Bronchial epithelial cell (primary cell): ENCODE measurements at regions not wholly inside any gene's neighbourhood (a gene's known extent, or its start where the extent isn't known, plus 50 kb on each side); places are given as distances from the start of the nearest gene placed in this dataset.

Experiments used
- DNase-seq: peaks from one replicate; pipeline ENCODE4 v3.0.0-alpha.2; 2010; ENCODE audit warnings: low read depth
- FAIRE-seq: peaks from 2 replicates; lab custom pipeline; 2011; peaks lifted over from hg19 to GRCh38; lab: Jason Lieb, UNC
- H3K27me3 ChIP-seq: 2 replicates; pipeline ENCODE4 v1.5.1; 2011; ENCODE audit warnings: low read length; ENCODE audit not compliant: control insufficient read depth, insufficient read depth
- H3K36me3 ChIP-seq: 2 replicates; pipeline ENCODE4 v1.5.1; 2011; ENCODE audit warnings: low read length; ENCODE audit not compliant: control insufficient read depth, insufficient read depth
- H3K4me3 ChIP-seq: 2 replicates; pipeline ENCODE4 v1.5.1; 2011; ENCODE audit warnings: mild to moderate bottlenecking, low read depth, low read length, control low read depth
- TF ChIP-seq, protein P1 (sequence below): IDR thresholded peaks from 2 replicates; pipeline ENCODE4 v1.5.1; 2011; ENCODE audit warnings: mild to moderate bottlenecking, moderate library complexity, low read length, control low read depth, inconsistent platforms; ENCODE audit not compliant: insufficient read depth, severe bottlenecking

- TF ChIP-seq, protein P1, sequence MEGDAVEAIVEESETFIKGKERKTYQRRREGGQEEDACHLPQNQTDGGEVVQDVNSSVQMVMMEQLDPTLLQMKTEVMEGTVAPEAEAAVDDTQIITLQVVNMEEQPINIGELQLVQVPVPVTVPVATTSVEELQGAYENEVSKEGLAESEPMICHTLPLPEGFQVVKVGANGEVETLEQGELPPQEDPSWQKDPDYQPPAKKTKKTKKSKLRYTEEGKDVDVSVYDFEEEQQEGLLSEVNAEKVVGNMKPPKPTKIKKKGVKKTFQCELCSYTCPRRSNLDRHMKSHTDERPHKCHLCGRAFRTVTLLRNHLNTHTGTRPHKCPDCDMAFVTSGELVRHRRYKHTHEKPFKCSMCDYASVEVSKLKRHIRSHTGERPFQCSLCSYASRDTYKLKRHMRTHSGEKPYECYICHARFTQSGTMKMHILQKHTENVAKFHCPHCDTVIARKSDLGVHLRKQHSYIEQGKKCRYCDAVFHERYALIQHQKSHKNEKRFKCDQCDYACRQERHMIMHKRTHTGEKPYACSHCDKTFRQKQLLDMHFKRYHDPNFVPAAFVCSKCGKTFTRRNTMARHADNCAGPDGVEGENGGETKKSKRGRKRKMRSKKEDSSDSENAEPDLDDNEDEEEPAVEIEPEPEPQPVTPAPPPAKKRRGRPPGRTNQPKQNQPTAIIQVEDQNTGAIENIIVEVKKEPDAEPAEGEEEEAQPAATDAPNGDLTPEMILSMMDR: no peak
- Histone ChIP-seq H3K36me3 (no peaks in the 10 kb centered on the region), H3K27me3 (peaks cover 3% of the 10 kb centered on the region), H3K4me3 (no peak overlapping the region)
- FAIRE-seq (peak; percentile 18), DNase-seq (no peak)
Measured at GRCh38 chr13:112639521-112639920, 50.3 kb upstream of the ATP11A start.

GRCh38 chr13:112638919-112639318, 50.9 kb upstream of the ATP11A start:
- Histone ChIP-seq H3K36me3 (no peaks in the 10 kb centered on the region), H3K4me3 (no peak overlapping the region), H3K27me3 (peaks cover 3% of the 10 kb centered on the region)
- TF ChIP-seq, protein P1: no peak
- DNase-seq (no peak), FAIRE-seq (no peak)

- FAIRE-seq: no peak
- H3K4me3 ChIP-seq: no peak overlapping the region
Measured at GRCh38 chr13:112638157-112638750, 50.3 kb upstream of the TUBGCP3 start.

More at GRCh38 chr13:112638157-112638750, 50.3 kb upstream of the TUBGCP3 start:
- DNase-seq: no peak
- Histone ChIP-seq H3K36me3 (no peaks in the 10 kb centered on the region), H3K27me3 (peaks cover 3% of the 10 kb centered on the region)
- TF ChIP-seq, protein P1: no peak
